ENCODE measurements at regions not wholly inside any gene's neighbourhood (a gene's known extent, or its start where the extent isn't known, plus 50 kb on each side); places are given as distances from the start of the nearest gene placed in this dataset.

- DNase-seq (ENCODE audit: low read depth in 4 of 4, low spot score in 1 of 4), result no peak
Measured at GRCh38 chr11:128231845-128232410, 355.4 kb downstream of the ETS1 start.

- no peak for DNase-seq (ENCODE audit: low read depth in 4 of 4, low spot score in 1 of 4)
Measured at GRCh38 chr11:128227466-128227865, 359.9 kb downstream of the ETS1 start.

GRCh38 chr11:128226106-128226716 is 361.1 kb downstream of the ETS1 start:
- peak in 3 of 4 experiments; percentile 17 to 42 (median 23) for DNase-seq (ENCODE audit: low read depth in 4 of 4, low spot score in 1 of 4)

GRCh38 chr11:128222245-128222884 is 365.0 kb downstream of the ETS1 start:
- DNase-seq (ENCODE audit: low read depth in 4 of 4, low spot score in 1 of 4), result no peak

GRCh38 chr11:128219731-128220120 is 367.6 kb downstream of the ETS1 start:
- no peak for DNase-seq (ENCODE audit: low read depth in 4 of 4, low spot score in 1 of 4)

GRCh38 chr11:128216198-128216597 is 371.2 kb downstream of the ETS1 start:
- DNase-seq (ENCODE audit: low read depth in 4 of 4, low spot score in 1 of 4), result no peak

- no peak for DNase-seq (ENCODE audit: low read depth in 4 of 4, low spot score in 1 of 4)
Measured at GRCh38 chr11:128215238-128215882, 372.0 kb downstream of the ETS1 start.

GRCh38 chr11:128214263-128214662 is 373.1 kb downstream of the ETS1 start:
- DNase-seq (ENCODE audit: low read depth in 4 of 4, low spot score in 1 of 4), result no peak

GRCh38 chr11:128213461-128213860 is 373.9 kb downstream of the ETS1 start:
- no peak for DNase-seq (ENCODE audit: low read depth in 4 of 4, low spot score in 1 of 4)

GRCh38 chr11:128212324-128212723 is 375.0 kb downstream of the ETS1 start:
- no peak for DNase-seq (ENCODE audit: low read depth in 4 of 4, low spot score in 1 of 4)

- no peak for DNase-seq (ENCODE audit: low read depth in 4 of 4, low spot score in 1 of 4)
Measured at GRCh38 chr11:128210148-128210940, 377.0 kb downstream of the ETS1 start.

GRCh38 chr11:128209138-128209435 is 378.3 kb downstream of the ETS1 start:
- DNase-seq (ENCODE audit: low read depth in 4 of 4, low spot score in 1 of 4), result no peak

GRCh38 chr11:128208329-128209137 is 378.8 kb downstream of the ETS1 start:
- DNase-seq (ENCODE audit: low read depth in 4 of 4, low spot score in 1 of 4), result no peak

- DNase-seq (ENCODE audit: low read depth in 4 of 4, low spot score in 1 of 4), result no peak
Measured at GRCh38 chr11:128207861-128208321, 379.5 kb downstream of the ETS1 start.

- DNase-seq (ENCODE audit: low read depth in 4 of 4, low spot score in 1 of 4), result no peak
Measured at GRCh38 chr11:128206461-128206860, 380.9 kb downstream of the ETS1 start.

- DNase-seq (ENCODE audit: low read depth in 4 of 4, low spot score in 1 of 4), result no peak
Measured at GRCh38 chr11:128205796-128206195, 381.6 kb downstream of the ETS1 start.

GRCh38 chr11:128204898-128205297 is 382.5 kb downstream of the ETS1 start:
- no peak for DNase-seq (ENCODE audit: low read depth in 4 of 4, low spot score in 1 of 4)

- DNase-seq (ENCODE audit: low read depth in 4 of 4, low spot score in 1 of 4), result no peak
Measured at GRCh38 chr11:128201801-128202200, 385.6 kb downstream of the ETS1 start.

- DNase-seq (ENCODE audit: low read depth in 4 of 4, low spot score in 1 of 4), result no peak
Measured at GRCh38 chr11:128201009-128201408, 386.3 kb downstream of the ETS1 start.

- no peak for DNase-seq (ENCODE audit: low read depth in 4 of 4, low spot score in 1 of 4)
Measured at GRCh38 chr11:128200467-128200866, 386.9 kb downstream of the ETS1 start.

All from stimulated activated CD4-positive, alpha-beta T cell treated with anti-CD3 and anti-CD28 coated beads, Interleukin-1b, Interleukin-23, amount 100 ng/mL, for 24 hours (primary cell).